Epithelial cell of esophagus (primary cell): ENCODE measurements at regions not wholly inside any gene's neighbourhood (a gene's known extent, or its start where the extent isn't known, plus 50 kb on each side); places are given as distances from the start of the nearest gene placed in this dataset.

Source experiments
- DNase-seq: peaks from one replicate; pipeline ENCODE4 v3.0.0; 2010; ENCODE audit warnings: low read depth
- H3K4me3 ChIP-seq: 2 replicates; pipeline ENCODE4 v1.5.1; 2011; ENCODE audit warnings: mild to moderate bottlenecking, low read length, control low read depth
- CTCF ChIP-seq: IDR thresholded peaks from 2 replicates; pipeline ENCODE4 v1.5.1; 2011; ENCODE audit warnings: low read depth, mild to moderate bottlenecking, low read length, control low read depth, inconsistent platforms; ENCODE audit not compliant: insufficient read depth; ENCODE audit errors: missing control alignments

DNA sequence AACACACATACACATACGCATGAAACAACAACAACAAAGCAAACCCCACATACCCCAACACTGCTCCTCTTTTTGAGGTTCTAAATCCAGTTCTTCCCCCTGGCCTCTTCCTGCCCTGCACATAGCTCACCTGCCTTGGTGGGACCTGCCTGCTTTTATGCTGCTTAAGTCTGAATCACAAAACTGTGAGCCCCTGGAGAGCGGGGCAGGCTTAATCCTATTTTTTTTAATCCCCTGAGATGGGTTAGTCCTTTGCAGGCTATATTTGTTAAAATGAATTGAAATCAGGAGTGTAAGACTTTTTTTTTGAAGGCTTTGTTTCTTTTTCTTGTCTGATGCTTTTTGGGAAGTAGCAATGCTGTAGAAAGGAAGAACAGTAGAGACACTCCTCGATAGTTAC is 84.6 kb upstream of the MAX start:
- no peak overlapping the region for H3K4me3 ChIP-seq
- no peak for DNase-seq
- no peak for TF ChIP-seq CTCF

DNA sequence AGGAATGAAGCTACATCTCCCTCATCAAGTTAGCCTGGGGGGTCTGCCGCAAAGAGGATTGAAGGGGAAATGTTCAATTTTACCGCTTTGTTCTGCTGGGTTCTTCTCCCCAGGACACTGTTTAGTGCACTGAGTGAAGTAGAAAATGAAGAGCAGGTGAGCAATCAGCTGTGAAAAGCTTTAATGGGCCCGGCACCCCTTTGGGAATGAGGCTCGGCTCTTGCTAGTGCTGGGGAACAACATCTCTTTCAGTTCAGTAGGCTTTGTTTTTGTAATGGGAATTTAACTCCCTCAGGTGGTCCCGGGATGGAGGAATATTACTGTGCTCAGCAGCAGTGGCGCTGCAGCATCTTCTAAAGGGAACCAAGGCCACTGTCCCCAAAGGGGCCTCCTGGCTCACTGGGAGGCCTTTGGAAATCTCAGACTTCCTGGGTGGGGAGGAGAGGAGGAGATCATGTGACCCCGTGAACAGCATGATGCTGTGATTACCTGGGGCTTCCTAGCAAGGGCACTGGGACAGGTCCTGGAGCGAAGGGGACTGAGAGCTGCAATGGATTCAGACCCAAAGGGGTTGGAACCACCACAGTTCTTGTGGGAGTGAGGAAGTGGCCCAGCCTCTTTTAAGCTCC is 85.2 kb upstream of the MAX start:
- DNase-seq = no peak
- no peak overlapping the region for H3K4me3 ChIP-seq
- no peak for TF ChIP-seq CTCF

- TF ChIP-seq CTCF = no peak
- H3K4me3 ChIP-seq = no peak overlapping the region
- no peak for DNase-seq
Observed at GRCh38 chr14:65190312-65190711, 88.0 kb upstream of the MAX start.

DNA sequence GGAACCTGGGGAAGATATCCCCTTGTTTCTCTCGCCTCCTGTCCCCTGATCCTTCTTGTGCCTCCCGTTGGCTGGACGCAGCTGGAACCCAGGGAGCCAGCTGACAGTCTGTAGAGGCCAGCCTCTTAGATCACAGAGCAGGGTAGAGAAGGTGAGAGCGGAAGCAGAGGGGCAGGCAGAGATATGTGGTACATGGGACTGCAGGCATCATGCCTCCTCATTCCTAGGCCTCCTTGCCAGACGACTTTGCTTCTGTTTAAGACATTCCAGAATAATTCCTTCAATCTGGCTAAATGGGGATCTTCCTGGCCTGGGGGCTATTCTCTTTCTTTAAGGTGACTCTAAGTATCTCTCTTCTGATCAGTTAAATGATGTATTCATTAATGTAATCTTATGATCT is 89.4 kb upstream of the MAX start:
- TF ChIP-seq CTCF = no peak
- no peak for DNase-seq
- no peak overlapping the region for H3K4me3 ChIP-seq

DNA sequence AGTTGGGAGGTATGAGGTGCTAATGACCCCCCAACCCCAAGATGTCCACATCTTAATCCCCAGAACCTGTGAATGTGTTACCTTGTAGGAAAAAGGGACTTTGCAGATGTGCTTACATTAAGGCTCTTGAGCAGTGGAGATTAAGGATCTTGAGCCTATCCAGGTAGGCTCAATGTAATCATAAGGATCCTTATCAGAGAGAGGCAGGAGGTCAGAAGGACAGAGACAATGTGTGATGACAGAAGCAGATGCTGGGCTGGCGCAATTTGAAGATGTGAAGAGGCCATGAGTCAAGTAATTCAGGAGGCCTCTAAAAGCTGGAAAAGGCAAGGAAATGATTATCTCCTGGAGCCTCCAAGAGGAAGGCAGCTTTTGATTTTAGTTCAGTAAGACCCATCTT is 90.4 kb upstream of the MAX start:
- no peak overlapping the region for H3K4me3 ChIP-seq
- TF ChIP-seq CTCF = no peak
- no peak for DNase-seq

- no peak overlapping the region for H3K4me3 ChIP-seq
- no peak for TF ChIP-seq CTCF
- no peak for DNase-seq
Observed at GRCh38 chr14:65193916-65194590, 91.7 kb upstream of the MAX start.

- TF ChIP-seq CTCF = no peak
- no peak for DNase-seq
- H3K4me3 ChIP-seq = no peak overlapping the region
Observed at GRCh38 chr14:65195042-65195719, 92.9 kb upstream of the MAX start.
